H9 (cell line): ENCODE measurements at regions not wholly inside any gene's neighbourhood (a gene's known extent, or its start where the extent isn't known, plus 50 kb on each side); places are given as distances from the start of the nearest gene placed in this dataset.

Source experiments
- DNase-seq: peaks from one replicate; pipeline ENCODE4 v3.0.0-alpha.2; 2017
- H2AFZ ChIP-seq: one replicate; pipeline ENCODE4 v1.6.1; 2013; ENCODE audit warnings: mild to moderate bottlenecking, low read length, control low read depth, moderate library complexity
- H2AK5ac ChIP-seq: 2 replicates; pipeline ENCODE4 v1.6.1; 2013; ENCODE audit warnings: low read length, control low read depth, mixed read lengths; ENCODE audit not compliant: insufficient read length
- H2BK120ac ChIP-seq: one replicate; pipeline ENCODE4 v1.6.1; 2013; ENCODE audit warnings: low read depth, mild to moderate bottlenecking, low read length, control low read depth, inconsistent platforms; ENCODE audit not compliant: poor library complexity, severe bottlenecking
- H2BK12ac ChIP-seq: 2 replicates; pipeline ENCODE4 v1.6.1; 2013; ENCODE audit warnings: low read length, control low read depth, mixed read lengths, low read depth; ENCODE audit not compliant: insufficient read length
- H2BK15ac ChIP-seq: 2 replicates; pipeline ENCODE4 v1.6.1; 2013; ENCODE audit warnings: low read depth, low read length, control low read depth
- H2BK20ac ChIP-seq: one replicate; pipeline ENCODE4 v1.6.1; 2013; ENCODE audit warnings: low read depth, mild to moderate bottlenecking, low read length, control low read depth, inconsistent platforms; ENCODE audit not compliant: poor library complexity, severe bottlenecking
- H2BK5ac ChIP-seq: 2 replicates; pipeline ENCODE4 v1.6.1; 2013; ENCODE audit warnings: low read length, control low read depth, mixed read lengths; ENCODE audit not compliant: insufficient read length
- H3K14ac ChIP-seq: 2 replicates; pipeline ENCODE4 v1.6.1; 2013; ENCODE audit warnings: low read length, control low read depth; ENCODE audit not compliant: insufficient read depth
- H3K18ac ChIP-seq: 2 replicates; pipeline ENCODE4 v1.6.1; 2013; ENCODE audit warnings: low read depth, mild to moderate bottlenecking, mixed read lengths, low read length, control low read depth; ENCODE audit not compliant: insufficient read length
- H3K23ac ChIP-seq: 2 replicates; pipeline ENCODE4 v1.6.1; 2013; ENCODE audit warnings: low read length, control low read depth, mixed read lengths, low read depth; ENCODE audit not compliant: insufficient read length
- H3K23me2 ChIP-seq: 2 replicates; pipeline ENCODE4 v1.6.1; 2013; ENCODE audit warnings: low read depth, mild to moderate bottlenecking, mixed read lengths, low read length, control low read depth; ENCODE audit not compliant: insufficient read length, poor library complexity, severe bottlenecking
- H3K27ac ChIP-seq: 2 replicates; pipeline ENCODE4 v1.5.1; 2013; ENCODE audit warnings: low read length, control low read depth, mixed read lengths, low read depth; ENCODE audit not compliant: insufficient read length
- H3K27me3 ChIP-seq: 2 replicates; pipeline ENCODE4 v1.6.1; 2013; ENCODE audit warnings: low read length, control low read depth, inconsistent platforms; ENCODE audit not compliant: insufficient read depth
- H3K4ac ChIP-seq: 2 replicates; pipeline ENCODE4 v1.6.1; 2013; ENCODE audit warnings: low read depth, mild to moderate bottlenecking, control low read depth, inconsistent platforms, low read length, moderate library complexity
- H3K4me1 ChIP-seq: 2 replicates; pipeline ENCODE4 v1.6.1; 2013; ENCODE audit warnings: low read length, control low read depth, inconsistent platforms; ENCODE audit not compliant: insufficient read depth
- H3K4me2 ChIP-seq: 2 replicates; pipeline ENCODE4 v1.6.1; 2013; ENCODE audit warnings: low read length, control low read depth, mixed read lengths; ENCODE audit not compliant: insufficient read length, insufficient read depth
- H3K56ac ChIP-seq: 2 replicates; pipeline ENCODE4 v1.6.1; 2013; ENCODE audit warnings: low read depth, mild to moderate bottlenecking, mixed read lengths, low read length, control low read depth; ENCODE audit not compliant: insufficient read length
- H3K79me1 ChIP-seq: 2 replicates; pipeline ENCODE4 v1.6.1; 2013; ENCODE audit warnings: low read depth, mild to moderate bottlenecking, moderate library complexity, low read length, control low read depth, inconsistent platforms; ENCODE audit not compliant: insufficient read depth, poor library complexity, severe bottlenecking
- H3K79me2 ChIP-seq: 2 replicates; pipeline ENCODE4 v1.6.1; 2013; ENCODE audit warnings: low read length, control low read depth, inconsistent platforms; ENCODE audit not compliant: insufficient read depth
- H3K9ac ChIP-seq: 2 replicates; pipeline ENCODE4 v1.6.1; 2013; ENCODE audit warnings: low read length, control low read depth, mixed read lengths; ENCODE audit not compliant: insufficient read length; ENCODE audit errors: extremely low read depth
- H3K9me3 ChIP-seq: one replicate; pipeline ENCODE4 v1.6.1; 2013; ENCODE audit warnings: low read depth, low read length, inconsistent platforms; ENCODE audit not compliant: control insufficient read depth
- H3T11ph ChIP-seq: one replicate; pipeline ENCODE4 v1.6.1; 2013; ENCODE audit warnings: mild to moderate bottlenecking, low read length, control low read depth, inconsistent platforms
- H4K20me1 ChIP-seq: one replicate; pipeline ENCODE4 v1.6.1; 2013; ENCODE audit not compliant: control insufficient read depth, insufficient read length, insufficient read depth
- H4K5ac ChIP-seq: 2 replicates; pipeline ENCODE4 v1.6.1; 2013; ENCODE audit warnings: low read depth, mild to moderate bottlenecking, mixed read lengths, low read length, control low read depth; ENCODE audit not compliant: insufficient read length
- H4K8ac ChIP-seq: replicated peaks from 2 replicates; pipeline ENCODE4 v1.6.1; 2013; ENCODE audit warnings: low read length, control low read depth, mixed read lengths, low read depth; ENCODE audit not compliant: insufficient read length
- H4K91ac ChIP-seq: 2 replicates; pipeline ENCODE4 v1.6.1; 2013; ENCODE audit warnings: low read depth, mild to moderate bottlenecking, moderate library complexity, mixed read lengths, low read length, control low read depth; ENCODE audit not compliant: insufficient read length
- H3K27ac Mint-ChIP-seq, 3 experiments: 2 replicates in 2 of 3; 3 replicates in 1 of 3; pipeline ENCODE4 v1.8.0; 2020 to 2021; ENCODE audit warnings: mixed read lengths in 3 of 3, mild to moderate bottlenecking in 1 of 3, moderate library complexity in 1 of 3
- H3K27me3 Mint-ChIP-seq: 2 replicates; pipeline ENCODE4 v1.8.0; 2021; ENCODE audit warnings: low read depth, mild to moderate bottlenecking, moderate library complexity, mixed read lengths
- H3K36me3 Mint-ChIP-seq, 3 experiments: 2 replicates in 2 of 3; 3 replicates in 1 of 3; pipeline ENCODE4 v1.8.0; 2020 to 2021; ENCODE audit warnings: low read depth in 3 of 3, mixed read lengths in 3 of 3; ENCODE audit not compliant: insufficient read depth in 1 of 3
- H3K4me1 Mint-ChIP-seq, 2 experiments: 2 replicates each; pipeline ENCODE4 v1.8.0; 2020; ENCODE audit warnings: mixed read lengths in 2 of 2
- H3K4me3 Mint-ChIP-seq, 2 experiments: 2 replicates in 1 of 2; 3 replicates in 1 of 2; pipeline ENCODE4 v1.8.0; 2020 to 2021; ENCODE audit warnings: mild to moderate bottlenecking in 2 of 2, mixed read lengths in 2 of 2, moderate library complexity in 1 of 2
- H3K9me3 Mint-ChIP-seq, 2 experiments: 2 replicates in 1 of 2; 3 replicates in 1 of 2; pipeline ENCODE4 v1.8.0; 2020; ENCODE audit warnings: mild to moderate bottlenecking in 2 of 2, mixed read lengths in 2 of 2, moderate library complexity in 1 of 2
- CTCF ChIP-seq: fragments of 200-600 bp; sonication (generic); conservative IDR thresholded peaks from 3 replicates; pipeline ENCODE4 v1.8.0; 2021; ENCODE audit warnings: antibody characterized with exemption, mild to moderate bottlenecking

- H2BK5ac ChIP-seq, result no peak overlapping the region
- no peak overlapping the region for H2BK15ac ChIP-seq
- H3K27me3 Mint-ChIP-seq, result no peaks in the 10 kb centered on the region
- no peak overlapping the region for H3K23ac ChIP-seq
- H3T11ph ChIP-seq, result no peak overlapping the region
- H3K4me1 Mint-ChIP-seq, result no peaks in the 10 kb centered on the region
- TF ChIP-seq CTCF, result no peak
- no peak overlapping the region for H3K56ac ChIP-seq
- no peak overlapping the region for H2BK20ac ChIP-seq
- H3K27me3 ChIP-seq, result no peaks in the 10 kb centered on the region
- H3K36me3 Mint-ChIP-seq, result no peaks in the 10 kb centered on the region
- no peaks in the 10 kb centered on the region for H3K23me2 ChIP-seq
- no peak overlapping the region for H3K4ac ChIP-seq
- H3K27ac Mint-ChIP-seq, result no peak overlapping the region
- no peak overlapping the region for H3K9ac ChIP-seq
- H3K9me3 ChIP-seq, result no peaks in the 10 kb centered on the region
- no peak for DNase-seq
- no peaks in the 10 kb centered on the region for H3K79me1 ChIP-seq
- H3K9me3 Mint-ChIP-seq, result no peaks in the 10 kb centered on the region
- no peaks in the 10 kb centered on the region for H3K79me2 ChIP-seq
- no peak overlapping the region for H3K4me2 ChIP-seq
- no peak overlapping the region for H3K18ac ChIP-seq
- H4K20me1 ChIP-seq, result no peaks in the 10 kb centered on the region
- no peak overlapping the region for H2AK5ac ChIP-seq
- no peak overlapping the region for H4K5ac ChIP-seq
- no peak overlapping the region for H3K27ac ChIP-seq
- no peak overlapping the region for H3K14ac ChIP-seq
- H4K91ac ChIP-seq, result no peak overlapping the region
- H3K4me1 ChIP-seq, result no peaks in the 10 kb centered on the region
- H2AFZ ChIP-seq, result no peak overlapping the region
- H3K4me3 Mint-ChIP-seq, result no peak overlapping the region
- H2BK12ac ChIP-seq, result no peak overlapping the region
- H4K8ac ChIP-seq, result no peak overlapping the region
- no peak overlapping the region for H2BK120ac ChIP-seq
Observed at GRCh38 chr4:158053086-158053485, 119.7 kb downstream of the GASK1B start.
